Suprapubic skin (tissue), 4 donors: ENCODE measurements at regions not wholly inside any gene's neighbourhood (a gene's known extent, or its start where the extent isn't known, plus 50 kb on each side); places are given as distances from the start of the nearest gene placed in this dataset.

Source experiments
- DNase-seq, 2 donors: peaks; one replicate each; pipeline ENCODE4 v3.0.0-alpha.2; 2019; ENCODE audit warnings: low spot score in 2 of 2
- H3K27ac ChIP-seq: fragments of 200-600 bp; sonication (generic); one replicate; pipeline ENCODE4 v1.5.1; 2019
- H3K27me3 ChIP-seq: fragments of 200-600 bp; sonication (generic); one replicate; pipeline ENCODE4 v1.5.1; 2019
- H3K36me3 ChIP-seq: fragments of 200-600 bp; sonication (generic); one replicate; pipeline ENCODE4 v1.5.1; 2019
- H3K4me1 ChIP-seq: fragments of 200-600 bp; sonication (generic); one replicate; pipeline ENCODE4 v1.5.1; 2019
- H3K4me3 ChIP-seq: fragments of 200-600 bp; sonication (generic); one replicate; pipeline ENCODE4 v1.5.1; 2019; ENCODE audit warnings: mild to moderate bottlenecking
- H3K9me3 ChIP-seq: fragments of 200-600 bp; sonication (generic); one replicate; pipeline ENCODE4 v1.5.1; 2019
- CTCF ChIP-seq, 2 donors: fragments of 200-600 bp in 1 of 2; fragments of 450-650 bp in 1 of 2; sonication (generic) in 1 of 2; IDR thresholded peaks; one replicate each; pipeline ENCODE4 v1.5.1; 2016 to 2019; ENCODE audit warnings: antibody characterized with exemption in 2 of 2, mild to moderate bottlenecking in 1 of 2, moderate library complexity in 1 of 2
- EP300 ChIP-seq: sonication (generic); formaldehyde crosslinking; IDR thresholded peaks from one replicate; pipeline ENCODE4 v1.6.1; 2017; ENCODE audit warnings: antibody characterized with exemption
- POLR2A ChIP-seq, 2 donors: fragments of 450-650 bp; IDR thresholded peaks; one replicate each; pipeline ENCODE4 v1.6.1; 2017; ENCODE audit warnings: antibody characterized with exemption in 2 of 2, mild to moderate bottlenecking in 2 of 2, moderate library complexity in 2 of 2
- POLR2AphosphoS5 ChIP-seq, 3 donors: sonication (generic); formaldehyde crosslinking; IDR thresholded peaks; one replicate each; pipeline ENCODE4 v1.6.1; 2017; ENCODE audit warnings: antibody characterized with exemption in 3 of 3
- WGBS: methylation state at CpG from one replicate; pipeline ENCODE4 v1.1.5; 2018; 5-methylcytosine and 5-hydroxymethylcytosine counted together

- 65% methylated on average over 6 of the region's 6 CpGs for WGBS
- no peak overlapping the region for H3K27ac ChIP-seq
- no peak for DNase-seq
- TF ChIP-seq POLR2AphosphoS5 (IDR thresholded peaks at IDR 0.05), result no peak
- no peak for TF ChIP-seq EP300
- no peak overlapping the region for H3K4me3 ChIP-seq
- no peaks in the 10 kb centered on the region for H3K9me3 ChIP-seq
- no peaks in the 10 kb centered on the region for H3K27me3 ChIP-seq
- no peaks in the 10 kb centered on the region for H3K4me1 ChIP-seq
- no peaks in the 10 kb centered on the region for H3K36me3 ChIP-seq
Observed at GRCh38 chr11:134951305-134951700, 539.3 kb upstream of the B3GAT1 start.

- Histone ChIP-seq H3K27ac (no peak overlapping the region), H3K4me3 (no peak overlapping the region), H3K9me3 (no peaks in the 10 kb centered on the region), H3K27me3 (no peaks in the 10 kb centered on the region), H3K4me1 (no peaks in the 10 kb centered on the region), H3K36me3 (no peaks in the 10 kb centered on the region)
- WGBS, result 64% methylated on average over 5 of the region's 8 CpGs
- no peak for TF ChIP-seq CTCF (IDR thresholded peaks at IDR 0.05)
- TF ChIP-seq POLR2A (IDR thresholded peaks at IDR 0.05), result no peak
- no peak for TF ChIP-seq EP300
- DNase-seq, result no peak
Observed at GRCh38 chr11:134950692-134951304, 538.8 kb upstream of the B3GAT1 start.

GRCh38 chr11:134949121-134950090, 537.4 kb upstream of the B3GAT1 start:
- H3K27ac ChIP-seq, result no peak overlapping the region
- no peak for DNase-seq

GRCh38 chr11:134947556-134947955, 535.5 kb upstream of the B3GAT1 start:
- Histone ChIP-seq H3K4me1 (no peaks in the 10 kb centered on the region), H3K27me3 (no peaks in the 10 kb centered on the region), H3K36me3 (no peaks in the 10 kb centered on the region), H3K27ac (no peak overlapping the region), H3K9me3 (no peaks in the 10 kb centered on the region), H3K4me3 (no peak overlapping the region)
- no peak for TF ChIP-seq POLR2A (IDR thresholded peaks at IDR 0.05)
- no peak for TF ChIP-seq CTCF (IDR thresholded peaks at IDR 0.05)
- no peak for TF ChIP-seq POLR2AphosphoS5 (IDR thresholded peaks at IDR 0.05)
- no peak for DNase-seq
- WGBS, result 81% methylated on average over 10 of the region's 10 CpGs

More at GRCh38 chr11:134949121-134950090, 537.4 kb upstream of the B3GAT1 start:
- no peaks in the 10 kb centered on the region for H3K27me3 ChIP-seq
- no peaks in the 10 kb centered on the region for H3K36me3 ChIP-seq
- TF ChIP-seq CTCF (IDR thresholded peaks at IDR 0.05), result no peak
- TF ChIP-seq POLR2AphosphoS5 (IDR thresholded peaks at IDR 0.05), result no peak
- no peak for TF ChIP-seq POLR2A (IDR thresholded peaks at IDR 0.05)
- H3K4me3 ChIP-seq, result no peak overlapping the region
- no peaks in the 10 kb centered on the region for H3K9me3 ChIP-seq
- 63% methylated on average over 11 of the region's 11 CpGs for WGBS
- no peaks in the 10 kb centered on the region for H3K4me1 ChIP-seq

- WGBS, result 60% methylated on average over 9 of the region's 9 CpGs
- Histone ChIP-seq H3K4me1 (no peaks in the 10 kb centered on the region), H3K27ac (no peak overlapping the region), H3K36me3 (no peaks in the 10 kb centered on the region), H3K4me3 (no peak overlapping the region), H3K27me3 (no peaks in the 10 kb centered on the region), H3K9me3 (no peaks in the 10 kb centered on the region)
- no peak for DNase-seq
- TF ChIP-seq EP300 (no peak), POLR2A (IDR thresholded peaks at IDR 0.05) (no peak), CTCF (IDR thresholded peaks at IDR 0.05) (no peak), POLR2AphosphoS5 (IDR thresholded peaks at IDR 0.05) (no peak)
Observed at GRCh38 chr11:134945993-134946392, 534.0 kb upstream of the B3GAT1 start.
